Kidney tubule cell (primary cell): ENCODE measurements at regions not wholly inside any gene's neighbourhood (a gene's known extent, or its start where the extent isn't known, plus 50 kb on each side); places are given as distances from the start of the nearest gene placed in this dataset.
"Not testable (repeated sequence)": the region's sequence is repeated elsewhere in the genome, so short reads cannot be mapped to it uniquely, and the experiment has no call there.

Experiments used
- DNase-seq: peaks from one replicate; pipeline ENCODE4 v3.0.0-alpha.2; 2018; ENCODE audit warnings: low spot score

DNA sequence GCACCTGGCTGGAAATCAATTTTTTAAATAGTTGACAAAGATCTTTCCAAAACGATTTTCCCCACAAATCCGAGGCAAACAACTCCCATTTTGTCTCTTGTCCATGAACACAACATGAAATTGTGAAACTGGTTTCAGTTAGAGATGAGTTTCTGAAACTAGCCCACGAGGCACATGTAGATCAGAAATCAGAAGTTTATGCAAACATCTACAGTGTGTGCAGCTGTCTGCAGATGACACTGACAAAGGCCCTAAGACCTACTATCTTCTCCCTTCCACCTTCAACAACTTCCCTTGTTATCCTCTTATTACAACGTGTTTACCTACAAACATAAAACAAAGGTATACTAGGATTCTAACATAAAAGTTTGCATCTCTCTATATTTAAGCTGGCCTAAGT is 183.3 kb downstream of the DIRAS2 start:
- no peak for DNase-seq

DNA sequence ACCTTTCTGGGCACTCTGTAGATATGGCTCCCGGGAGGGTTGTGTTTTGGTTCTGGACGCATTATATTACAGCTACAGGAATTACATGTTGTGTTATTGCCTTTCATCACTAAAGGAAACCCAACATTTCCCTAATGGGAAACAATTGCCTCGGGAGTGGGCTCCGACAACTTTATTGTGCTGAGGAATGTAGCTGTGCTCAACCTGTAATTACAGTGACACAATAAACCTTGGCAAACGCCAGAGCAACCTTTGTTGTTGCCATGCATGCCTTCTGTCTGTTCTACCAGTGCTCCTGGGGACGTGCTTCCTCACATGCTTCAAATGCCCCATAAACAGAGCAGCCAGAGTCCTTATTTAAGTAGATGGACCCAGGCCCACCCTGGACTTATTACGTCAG is 182.4 kb downstream of the DIRAS2 start:
- no peak for DNase-seq

DNA sequence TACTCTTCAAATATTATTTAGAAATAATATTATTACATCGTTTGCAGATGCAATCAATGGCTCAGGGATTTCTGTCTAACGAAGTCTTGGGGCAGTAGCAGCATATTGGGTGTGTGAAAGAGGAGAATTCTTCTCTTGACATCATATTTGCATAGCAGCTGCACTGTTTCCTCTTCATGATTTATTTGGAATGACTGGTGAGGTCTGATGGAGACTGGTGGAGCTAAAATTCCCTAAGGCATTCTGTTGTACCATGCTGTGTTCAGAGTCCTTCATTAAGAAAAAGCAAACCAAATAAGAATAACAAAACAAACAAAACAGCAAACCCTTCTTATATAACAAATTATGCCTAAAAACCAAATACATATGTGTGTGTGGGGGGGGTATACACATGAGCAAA is 177.6 kb downstream of the DIRAS2 start:
- no peak for DNase-seq

DNA sequence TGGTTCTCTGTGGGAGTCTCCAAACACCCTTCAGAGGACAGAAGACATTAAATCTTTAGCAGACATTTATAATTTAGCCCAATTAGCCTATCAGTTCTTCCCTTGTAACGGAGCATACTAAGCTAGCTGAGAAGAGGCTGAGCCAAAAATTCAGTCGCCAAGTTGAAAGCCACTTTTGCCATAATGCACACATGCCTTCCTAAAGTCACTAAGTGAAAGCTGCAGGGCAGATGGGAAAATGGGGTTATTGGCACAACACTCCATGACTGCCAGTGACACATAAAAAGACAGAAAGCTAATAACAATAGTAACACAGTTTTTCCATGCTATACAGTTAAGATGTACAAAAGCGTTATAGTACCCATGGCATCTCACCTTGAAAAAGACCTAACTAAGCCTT is 176.2 kb downstream of the DIRAS2 start:
- no peak for DNase-seq

DNA sequence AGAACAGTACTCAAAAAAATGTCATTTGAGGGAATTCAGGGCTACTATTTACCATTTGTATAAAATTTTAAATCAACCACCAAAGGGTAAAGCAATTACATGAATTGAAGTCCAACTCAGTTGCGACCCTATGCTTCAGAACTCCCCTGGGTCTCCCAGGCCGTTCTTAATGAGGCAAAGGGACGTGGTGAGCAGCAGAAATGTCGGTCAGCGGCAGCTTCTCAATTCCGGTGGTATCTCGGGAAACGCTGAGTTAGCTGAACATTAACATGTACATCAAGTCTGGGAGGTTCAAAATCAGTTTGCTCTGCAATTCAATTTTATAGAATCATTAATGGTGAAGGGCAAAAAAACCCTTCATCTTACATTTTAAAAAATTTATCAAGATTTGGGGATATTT is 173.2 kb downstream of the DIRAS2 start:
- no peak for DNase-seq

DNA sequence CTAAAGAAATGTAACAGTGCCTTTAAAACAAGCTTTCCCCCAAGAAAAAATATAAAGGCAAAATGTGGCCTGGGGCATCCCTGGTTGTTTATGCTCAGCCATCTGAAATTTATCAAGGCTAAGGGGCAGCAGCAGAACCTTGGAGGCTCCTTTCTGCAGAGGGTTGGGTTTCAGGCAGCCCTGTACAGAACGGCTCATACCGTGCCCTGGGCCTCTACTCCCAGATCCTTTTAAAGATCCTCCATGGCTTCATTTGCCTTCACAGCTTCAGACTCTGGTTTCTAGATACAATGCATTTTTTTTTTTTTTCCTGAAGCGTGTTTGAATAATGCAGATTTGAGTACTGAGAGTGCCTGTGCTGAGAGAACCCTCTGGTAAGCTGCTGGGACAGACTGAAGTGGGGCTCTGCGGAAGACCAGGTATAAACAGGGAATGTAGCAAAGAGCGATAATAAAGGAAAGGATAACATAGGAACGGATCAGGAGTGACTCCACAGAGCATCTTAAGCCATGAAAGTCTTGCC is 172.7 kb downstream of the DIRAS2 start:
- DNase-seq: no peak

DNA sequence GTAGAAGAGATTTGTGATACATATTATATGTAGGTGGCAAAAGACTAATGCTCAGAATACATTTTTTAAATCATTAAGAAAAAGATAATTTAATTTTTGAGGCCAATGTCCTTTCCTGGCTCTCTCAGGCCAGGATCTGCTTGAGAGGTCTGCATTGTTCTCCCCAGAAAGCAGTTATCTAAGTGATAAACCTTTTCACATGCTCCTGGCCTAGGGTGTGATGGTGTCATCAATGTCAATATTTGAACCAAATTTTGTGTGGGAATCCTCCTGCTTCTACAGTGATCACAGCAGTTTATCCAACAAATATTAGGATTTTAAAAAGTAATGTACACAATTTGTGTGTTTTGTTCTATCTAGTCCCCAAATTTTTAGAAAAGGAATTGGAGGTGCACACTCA is 166.6 kb downstream of the DIRAS2 start:
- no peak for DNase-seq

DNA sequence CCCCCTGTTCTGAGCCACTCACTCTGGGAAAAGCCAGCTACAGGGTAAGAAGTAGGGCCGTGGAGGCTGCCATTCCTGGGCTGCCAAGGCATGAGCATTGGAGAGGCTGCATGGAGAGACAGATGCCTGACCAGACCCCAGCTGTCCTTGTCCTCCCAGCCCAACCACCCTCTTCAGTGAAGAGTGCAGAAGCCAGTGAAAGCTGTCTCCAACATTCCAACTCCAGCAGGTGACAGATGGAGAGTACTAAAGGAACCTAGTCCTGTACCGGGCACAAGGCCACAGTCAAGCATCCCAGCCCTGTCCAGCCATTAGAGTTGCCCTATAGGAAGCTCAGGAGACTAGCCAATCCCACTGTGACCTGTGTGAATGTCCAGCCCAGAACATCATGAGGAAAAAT is 165.1 kb downstream of the DIRAS2 start:
- no peak for DNase-seq

DNA sequence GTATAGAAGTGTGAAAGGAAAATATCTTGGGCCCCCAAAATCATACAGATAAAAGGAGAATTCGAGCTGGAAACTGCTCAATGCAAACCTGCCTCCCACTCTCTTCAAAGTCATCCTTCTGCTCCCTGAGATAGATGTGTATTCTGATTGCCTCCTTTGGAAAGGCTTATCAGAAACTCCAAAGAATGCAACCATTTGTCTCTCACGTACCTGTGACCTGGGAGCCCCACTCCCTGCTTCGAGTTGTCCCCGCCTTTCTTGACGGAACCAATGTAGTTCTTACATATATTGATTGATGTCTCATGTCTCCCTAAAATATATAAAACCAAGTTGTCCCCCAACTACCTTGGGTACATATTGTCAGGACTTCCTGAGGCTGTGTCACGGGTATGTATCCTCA is 163.8 kb downstream of the DIRAS2 start:
- no peak for DNase-seq

DNA sequence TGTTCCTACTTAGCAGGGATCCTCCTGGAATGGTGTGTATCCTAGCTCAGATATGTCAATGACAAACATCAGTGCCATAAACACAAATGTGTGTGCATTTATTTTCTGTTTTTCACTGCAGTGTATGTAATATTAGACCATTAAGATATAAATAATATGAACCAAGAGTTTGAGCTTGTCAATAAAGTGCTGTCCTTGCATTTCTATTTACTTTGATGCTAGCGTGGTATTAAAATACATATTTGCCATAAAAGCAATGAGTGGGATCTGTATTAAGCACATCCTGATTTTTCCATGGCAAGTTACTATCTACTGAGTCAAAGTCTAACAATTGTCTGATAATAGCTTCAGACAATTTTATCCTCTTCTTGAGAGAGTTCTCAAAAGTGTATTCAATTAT is 157.6 kb downstream of the DIRAS2 start:
- no peak for DNase-seq

DNA sequence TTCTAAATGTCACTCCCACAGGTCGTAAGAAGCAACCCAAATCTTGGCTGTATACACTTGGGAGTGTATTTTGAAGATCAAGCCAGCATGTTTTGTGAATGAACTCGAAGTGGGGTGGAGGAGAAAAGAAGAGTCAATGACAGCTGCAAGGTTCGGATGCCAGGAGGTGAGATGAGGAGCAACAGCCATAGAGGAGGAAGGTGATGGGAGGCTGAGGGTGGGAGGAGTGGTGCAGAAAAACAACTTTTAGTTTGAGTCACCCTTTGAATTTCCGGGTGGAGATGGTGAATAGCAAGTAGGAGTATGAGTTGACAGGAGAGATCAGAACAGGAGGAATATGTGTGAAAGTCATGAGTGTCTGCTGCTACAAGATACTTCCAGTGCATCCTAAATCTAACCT is 153.6 kb downstream of the DIRAS2 start:
- DNase-seq: no peak

DNA sequence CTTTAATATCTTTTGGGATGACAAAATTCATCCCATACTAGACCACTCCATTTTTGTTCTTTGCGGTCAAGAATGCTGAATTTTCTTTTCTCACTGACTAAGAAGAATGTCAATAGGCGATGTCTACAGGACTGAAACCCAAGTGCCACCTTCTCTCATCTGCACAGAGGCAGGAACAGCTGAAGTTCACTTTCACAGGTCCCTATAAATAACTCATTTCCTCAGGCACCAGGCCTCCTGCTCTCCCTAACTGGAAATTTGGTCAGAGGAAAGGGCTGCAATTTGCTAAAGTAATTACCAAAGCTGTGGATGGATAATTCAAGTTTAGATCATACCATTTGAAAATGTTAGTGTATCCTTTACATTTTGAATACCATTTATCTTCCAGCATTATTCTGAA is 142.9 kb downstream of the DIRAS2 start:
- DNase-seq: no peak

DNA sequence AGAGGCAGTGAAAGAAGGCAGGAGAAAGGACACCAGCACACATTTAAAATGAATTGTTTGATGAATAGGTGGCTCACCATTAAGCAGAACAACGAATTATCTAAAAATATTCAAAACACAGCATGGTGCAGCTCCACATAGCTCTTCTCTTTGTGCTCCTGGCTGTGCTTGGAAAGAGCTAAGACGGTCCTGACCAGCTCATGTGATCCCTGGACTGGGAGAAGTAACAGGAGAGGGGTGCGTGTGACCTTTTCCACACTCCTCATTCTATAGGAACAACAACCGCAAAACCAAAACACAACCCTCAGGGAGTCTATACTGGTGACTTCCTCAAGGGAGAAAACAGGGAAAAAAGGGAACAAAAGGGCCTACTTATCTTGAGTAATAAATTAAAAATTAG is 140.5 kb downstream of the DIRAS2 start:
- no peak for DNase-seq

DNA sequence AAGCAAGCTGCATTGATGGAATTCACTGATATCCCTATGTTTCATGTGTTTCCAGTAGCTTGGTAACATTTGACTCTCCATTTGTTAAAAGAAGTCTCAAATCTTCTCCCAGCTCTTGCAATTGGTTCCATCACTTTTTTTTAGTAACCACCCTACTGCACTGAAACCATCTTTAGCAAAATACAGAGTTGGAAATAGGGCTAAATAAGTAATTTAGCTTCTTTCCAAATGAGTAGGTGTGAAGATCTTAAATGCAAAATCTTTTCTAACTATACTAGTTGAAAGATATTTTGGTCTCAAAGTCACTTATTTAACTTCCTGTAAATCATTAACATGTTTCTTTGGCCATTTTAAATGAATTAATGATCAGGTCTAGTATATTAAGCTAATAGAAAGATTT is 138.1 kb downstream of the DIRAS2 start:
- DNase-seq: no peak

DNA sequence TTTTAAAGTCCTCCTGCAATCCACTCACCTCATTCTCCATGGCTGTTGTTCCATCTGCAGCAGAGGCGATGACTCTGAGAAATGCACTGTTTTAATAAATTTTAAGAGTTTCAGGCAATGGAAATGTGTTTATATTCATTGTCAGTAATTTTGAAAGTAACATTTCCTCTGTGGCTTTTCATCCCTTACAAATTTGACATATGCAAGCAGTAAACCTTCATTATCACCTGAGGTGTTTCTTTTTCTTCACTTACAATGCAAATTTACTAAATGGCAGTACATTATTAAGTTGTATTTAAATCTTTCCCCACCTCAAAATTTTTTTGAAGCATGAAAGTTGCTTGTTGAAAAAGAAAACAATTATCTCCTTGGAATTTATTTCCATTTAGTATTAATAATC is 136.9 kb downstream of the DIRAS2 start:
- DNase-seq: no peak

DNA sequence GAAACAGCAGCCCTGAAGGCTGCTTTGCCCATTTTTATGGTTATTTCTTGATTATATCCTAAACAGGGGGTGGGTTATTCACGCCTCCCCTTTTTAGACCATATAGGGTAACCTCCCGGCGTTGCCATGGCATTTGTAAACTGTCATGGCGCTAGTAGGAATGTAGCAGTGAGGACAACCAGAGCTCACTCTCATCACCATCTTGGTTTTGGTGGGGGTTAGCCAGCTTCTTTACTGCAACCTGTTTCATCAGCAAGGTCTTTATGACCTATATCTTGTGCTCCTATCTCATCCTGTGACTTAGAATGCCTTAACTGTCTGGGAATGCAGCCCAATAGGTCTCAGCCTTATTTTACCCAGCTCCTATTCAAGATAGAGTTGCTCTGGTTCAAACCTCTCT is 136.2 kb downstream of the DIRAS2 start:
- DNase-seq: not testable (repeated sequence)

DNA sequence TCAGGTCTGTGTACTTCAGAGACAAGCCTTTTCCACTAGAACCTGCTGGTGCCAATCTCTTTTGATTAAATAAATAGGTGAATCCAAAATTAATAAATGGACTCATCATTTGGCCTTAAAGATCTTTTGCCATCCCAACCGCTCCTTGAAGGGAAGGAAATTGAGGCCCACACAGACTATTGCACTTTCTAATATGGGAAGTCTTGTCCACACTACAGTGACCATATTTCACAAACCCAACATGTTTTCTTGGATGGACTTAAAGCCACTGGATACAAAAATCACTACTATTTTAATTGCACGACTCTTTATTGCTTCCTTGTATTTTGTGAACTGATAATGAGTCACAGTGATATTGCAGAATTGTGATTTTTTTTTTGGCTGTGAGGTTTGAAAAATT is 135.0 kb downstream of the DIRAS2 start:
- no peak for DNase-seq

DNA sequence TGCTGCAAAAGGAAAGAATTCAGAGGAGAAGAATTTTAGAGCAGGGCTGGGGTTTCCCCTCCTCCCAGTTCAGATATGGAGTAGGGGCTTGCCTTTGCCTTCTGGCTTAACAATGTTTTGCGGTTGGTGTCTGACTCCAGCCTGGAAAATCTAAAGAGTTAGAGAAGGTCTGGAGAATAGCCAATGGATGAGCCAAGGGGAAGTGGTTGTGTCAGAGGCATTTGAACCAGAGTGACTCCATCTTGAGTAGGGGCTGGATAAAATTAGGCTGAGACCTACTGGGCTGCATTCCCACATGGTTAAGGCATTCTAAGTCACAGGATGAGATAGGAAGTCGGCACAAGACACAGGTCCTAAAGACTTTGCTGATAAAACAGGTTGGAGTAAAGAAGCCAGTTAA is 133.7 kb downstream of the DIRAS2 start:
- DNase-seq: no peak

DNA sequence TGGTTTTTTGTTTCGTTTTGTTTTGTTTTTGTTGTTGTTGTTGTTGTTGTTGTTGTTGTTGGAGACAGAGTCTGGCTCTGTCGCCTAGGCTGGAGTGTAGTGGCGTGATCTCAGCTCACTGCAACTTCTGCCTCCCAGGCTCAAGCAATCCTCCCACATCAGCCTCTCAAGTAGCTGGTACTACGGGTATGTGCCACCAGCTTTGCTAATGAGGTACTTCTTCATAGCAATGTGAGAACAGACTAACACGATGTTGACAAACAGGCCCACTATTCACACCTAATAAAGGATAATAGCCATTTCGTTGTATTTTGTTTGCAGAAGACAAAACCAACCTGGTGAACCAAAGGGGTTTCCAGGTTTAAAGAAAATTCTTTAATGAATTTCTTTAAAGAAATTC is 130.9 kb downstream of the DIRAS2 start:
- DNase-seq: no peak

DNA sequence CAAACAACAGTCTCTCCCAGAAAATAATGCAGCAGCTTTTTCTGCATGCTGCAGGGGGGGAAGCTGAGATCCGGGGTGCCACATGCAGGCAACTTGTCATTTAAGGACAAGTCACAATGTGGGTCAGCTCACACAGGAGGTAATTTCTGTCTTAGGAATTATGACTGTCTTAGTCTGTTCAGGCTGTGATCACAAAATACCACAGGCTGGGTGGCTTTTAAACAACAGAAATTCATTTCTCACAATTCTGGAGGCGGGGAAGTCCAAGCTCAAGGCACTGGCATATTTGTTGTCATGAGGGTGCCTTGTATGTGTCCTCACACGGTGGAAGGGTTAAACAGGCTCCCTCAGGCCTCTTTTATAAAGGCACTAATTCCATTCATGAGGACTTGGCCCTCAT is 127.7 kb downstream of the DIRAS2 start:
- DNase-seq: no peak

DNA sequence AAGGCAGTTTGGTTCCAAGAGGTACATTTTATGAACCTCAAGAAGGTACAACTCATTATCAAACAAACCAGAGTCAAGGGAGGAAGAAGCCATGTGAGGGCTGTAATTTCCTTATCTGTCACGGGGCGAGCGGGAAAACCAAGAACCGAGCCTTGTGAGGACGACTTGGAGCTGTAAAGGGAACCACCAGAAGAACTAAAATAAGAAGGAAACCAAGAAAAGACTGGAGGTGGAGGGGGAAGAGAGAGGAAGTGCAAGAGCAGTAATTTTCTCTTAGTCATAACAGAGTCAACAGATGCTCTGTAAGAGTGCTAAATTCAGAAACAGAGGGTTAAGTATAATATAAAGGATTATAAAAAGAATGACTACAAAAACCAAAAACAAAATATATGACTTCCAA is 127.1 kb downstream of the DIRAS2 start:
- DNase-seq: no peak

DNA sequence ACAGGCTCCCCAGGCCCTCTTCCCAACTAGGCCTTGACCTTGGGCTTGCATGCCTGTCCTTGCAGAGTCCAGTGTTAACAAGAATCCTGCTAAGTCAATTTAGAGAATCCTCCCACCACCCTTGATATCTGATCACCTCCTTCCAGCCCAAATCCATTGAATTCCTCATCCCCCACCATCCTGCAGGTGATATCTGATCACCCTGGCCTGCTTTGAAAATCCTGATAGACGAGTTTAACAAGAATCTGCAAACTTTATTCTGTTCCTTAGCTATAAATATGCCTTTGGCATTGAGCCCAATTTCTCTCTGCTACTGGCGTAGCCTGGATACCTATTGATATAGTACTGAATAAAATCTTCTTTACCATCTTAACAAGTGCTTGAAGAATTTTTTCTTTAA is 125.5 kb downstream of the DIRAS2 start:
- DNase-seq: no peak

DNA sequence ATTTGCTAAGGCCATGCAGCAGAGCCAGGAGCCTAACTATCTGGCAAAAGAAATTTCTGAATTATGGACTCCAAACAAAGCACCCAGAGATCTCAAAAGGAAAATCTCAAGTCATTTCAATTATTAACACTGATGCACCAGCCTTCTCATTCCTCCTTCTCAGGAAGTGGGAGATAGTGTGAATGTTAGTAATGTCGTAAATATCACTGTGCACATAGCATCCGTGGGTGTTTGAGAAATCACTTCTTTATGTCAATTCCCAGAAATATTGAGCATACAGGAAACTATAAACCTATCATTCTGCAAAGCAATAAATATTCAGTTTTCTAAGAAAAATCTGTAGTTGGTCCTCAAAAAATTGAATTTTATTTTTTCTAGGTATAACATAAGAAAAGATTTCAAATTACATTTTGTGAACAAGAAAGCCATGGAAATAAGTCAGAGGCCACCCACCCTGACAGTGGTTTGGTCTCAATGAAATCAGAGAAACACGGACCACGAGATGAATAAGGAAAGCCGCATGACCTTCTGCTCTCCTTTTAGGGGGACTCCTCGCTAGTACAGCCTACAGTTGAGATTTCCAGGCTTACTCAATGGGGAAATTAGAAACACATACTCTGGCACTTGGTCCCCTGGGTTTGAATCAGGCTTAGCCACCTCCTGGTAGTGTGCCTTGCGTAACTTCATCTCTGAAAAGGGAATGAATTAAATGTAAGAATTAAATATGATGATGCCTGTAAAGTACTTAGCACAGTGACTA is 120.6 kb downstream of the DIRAS2 start:
- DNase-seq: no peak

DNA sequence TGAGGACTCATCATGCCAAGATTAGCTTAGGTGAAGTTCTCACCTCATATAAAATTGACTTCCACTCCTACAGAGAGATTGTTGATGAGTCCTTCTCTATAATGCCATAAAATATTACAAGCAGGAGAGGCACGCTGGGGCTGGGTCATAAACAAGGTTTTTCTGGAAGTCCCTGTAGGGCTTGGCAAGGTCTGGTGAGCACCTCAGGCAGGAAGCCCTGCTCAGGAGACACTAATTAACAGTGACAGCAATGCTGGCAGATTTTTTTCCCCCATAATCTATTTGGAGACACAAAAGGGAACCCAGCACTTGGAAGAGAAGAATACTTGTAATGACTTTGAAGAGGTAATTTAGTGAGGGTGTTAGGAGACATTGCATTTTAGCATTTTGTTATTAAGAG is 118.7 kb downstream of the DIRAS2 start:
- DNase-seq: no peak
